Ovary (tissue), 7 donors: ENCODE measurements at regions not wholly inside any gene's neighbourhood (a gene's known extent, or its start where the extent isn't known, plus 50 kb on each side); places are given as distances from the start of the nearest gene placed in this dataset.

Source experiments
- DNase-seq, 5 donors: peaks; one replicate each; pipeline ENCODE4 v3.0.0-alpha.2; 2019 to 2020
- H3K27ac ChIP-seq, 2 donors: fragments of 200-600 bp; one replicate each; pipeline versions ENCODE4 v1.5.1 to v1.8.0; 2019 to 2022
- H3K27me3 ChIP-seq: fragments of 200-600 bp; one replicate; pipeline ENCODE4 v1.8.0; 2022
- H3K36me3 ChIP-seq: fragments of 200-600 bp; sonication (generic); one replicate; pipeline ENCODE4 v1.5.1; 2019
- H3K4me1 ChIP-seq: one replicate; pipeline ENCODE4 v1.8.1; 2013; ENCODE audit warnings: mild to moderate bottlenecking, moderate library complexity; ENCODE audit not compliant: insufficient read depth
- H3K4me3 ChIP-seq: fragments of 200-600 bp; sonication (generic); one replicate; pipeline ENCODE4 v1.5.1; 2017
- H3K9me3 ChIP-seq, 2 donors: fragments of 200-600 bp in 1 of 2; sonication (generic) in 1 of 2; one replicate each; pipeline versions ENCODE4 v1.5.1 to v1.8.1; 2013 to 2019; ENCODE audit warnings: mild to moderate bottlenecking in 1 of 2, moderate library complexity in 1 of 2
- EP300 ChIP-seq: sonication (generic); formaldehyde crosslinking; IDR thresholded peaks from one replicate; pipeline ENCODE4 v1.6.1; 2017; ENCODE audit warnings: antibody characterized with exemption
- POLR2A ChIP-seq: fragments of 450-650 bp; IDR thresholded peaks from one replicate; pipeline ENCODE4 v1.6.1; 2017; ENCODE audit warnings: antibody characterized with exemption, mild to moderate bottlenecking, moderate library complexity
- WGBS, 3 donors: extraction: QIAGEN DNeasy Blood & Tissue Kit in 1 of 3; methylation state at CpG; one replicate each; pipeline versions ENCODE4 v1.1.5 to v1.1.7; 2013 to 2017; 5-methylcytosine and 5-hydroxymethylcytosine counted together
- intact Hi-C, 4 donors: fragments of 100-400 bp; cut with DNase I; formaldehyde crosslinking; loops; one replicate each; pipeline versions ENCODE4 v1.11.0 to v1.15.1; 2022 to 2023
- TF ChIP-seq, protein P1 (sequence below), 3 donors: fragments of 450-650 bp in 2 of 3; fragments of 200-600 bp in 1 of 3; IDR thresholded peaks; one replicate each; pipeline versions ENCODE4 v1.5.1 to v1.8.0; 2016 to 2022; ENCODE audit warnings: antibody characterized with exemption in 3 of 3, mild to moderate bottlenecking in 1 of 3
- donor health status: DM: no; HTN: no; CAD: no; lungs with moderate emphysema.
- donor health status: DM: no; HTN: no; CAD: no.
- donor health status: Bipolar disorder and iron deficiency.
- donor health status: DM: no; HTN: no; CAD: no.
- donor health status: DM: yes; HTN: yes; CAD: no.

GRCh38 chr12:127928178-127928577 is 338.8 kb upstream of the TMEM132C start:
- WGBS, 3 donors = 35 to 42% (median 36%) methylated on average over 5 of the region's 5 CpGs
- no peak for DNase-seq
- H3K4me3 ChIP-seq = no peak overlapping the region
- intact Hi-C loops = no loop called here
- no peaks in the 10 kb centered on the region for H3K27me3 ChIP-seq
- H3K4me1 ChIP-seq = no peaks in the 10 kb centered on the region
- H3K36me3 ChIP-seq = no peaks in the 10 kb centered on the region
- no peaks in the 10 kb centered on the region for H3K9me3 ChIP-seq
- TF ChIP-seq EP300 = no peak
- H3K27ac ChIP-seq = no peak overlapping the region

GRCh38 chr12:127928615-127929571 is 338.1 kb upstream of the TMEM132C start:
- intact Hi-C loops = no loop called here
- Histone ChIP-seq H3K4me1 (no peaks in the 10 kb centered on the region), H3K27me3 (no peaks in the 10 kb centered on the region), H3K4me3 (no peak overlapping the region), H3K27ac (no peak overlapping the region), H3K9me3 (no peaks in the 10 kb centered on the region), H3K36me3 (no peaks in the 10 kb centered on the region)
- TF ChIP-seq, protein P1, sequence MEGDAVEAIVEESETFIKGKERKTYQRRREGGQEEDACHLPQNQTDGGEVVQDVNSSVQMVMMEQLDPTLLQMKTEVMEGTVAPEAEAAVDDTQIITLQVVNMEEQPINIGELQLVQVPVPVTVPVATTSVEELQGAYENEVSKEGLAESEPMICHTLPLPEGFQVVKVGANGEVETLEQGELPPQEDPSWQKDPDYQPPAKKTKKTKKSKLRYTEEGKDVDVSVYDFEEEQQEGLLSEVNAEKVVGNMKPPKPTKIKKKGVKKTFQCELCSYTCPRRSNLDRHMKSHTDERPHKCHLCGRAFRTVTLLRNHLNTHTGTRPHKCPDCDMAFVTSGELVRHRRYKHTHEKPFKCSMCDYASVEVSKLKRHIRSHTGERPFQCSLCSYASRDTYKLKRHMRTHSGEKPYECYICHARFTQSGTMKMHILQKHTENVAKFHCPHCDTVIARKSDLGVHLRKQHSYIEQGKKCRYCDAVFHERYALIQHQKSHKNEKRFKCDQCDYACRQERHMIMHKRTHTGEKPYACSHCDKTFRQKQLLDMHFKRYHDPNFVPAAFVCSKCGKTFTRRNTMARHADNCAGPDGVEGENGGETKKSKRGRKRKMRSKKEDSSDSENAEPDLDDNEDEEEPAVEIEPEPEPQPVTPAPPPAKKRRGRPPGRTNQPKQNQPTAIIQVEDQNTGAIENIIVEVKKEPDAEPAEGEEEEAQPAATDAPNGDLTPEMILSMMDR (IDR thresholded peaks at IDR 0.05) = no peak
- no peak for TF ChIP-seq EP300
- TF ChIP-seq POLR2A = no peak
- DNase-seq = no peak
- 4 to 32% (median 11%) methylated on average over 3 of the region's 3 CpGs for WGBS, 3 donors

- Histone ChIP-seq H3K9me3 (no peaks in the 10 kb centered on the region), H3K36me3 (no peaks in the 10 kb centered on the region), H3K27ac (no peak overlapping the region), H3K27me3 (no peaks in the 10 kb centered on the region), H3K4me3 (no peak overlapping the region), H3K4me1 (no peaks in the 10 kb centered on the region)
- no peak for DNase-seq
- intact Hi-C loops = no loop called here
- no peak for TF ChIP-seq EP300
- WGBS, 3 donors = 82 to 90% (median 85%) methylated on average over 5 of the region's 5 CpGs
Measured at GRCh38 chr12:127930122-127930521, 336.8 kb upstream of the TMEM132C start.

DNA sequence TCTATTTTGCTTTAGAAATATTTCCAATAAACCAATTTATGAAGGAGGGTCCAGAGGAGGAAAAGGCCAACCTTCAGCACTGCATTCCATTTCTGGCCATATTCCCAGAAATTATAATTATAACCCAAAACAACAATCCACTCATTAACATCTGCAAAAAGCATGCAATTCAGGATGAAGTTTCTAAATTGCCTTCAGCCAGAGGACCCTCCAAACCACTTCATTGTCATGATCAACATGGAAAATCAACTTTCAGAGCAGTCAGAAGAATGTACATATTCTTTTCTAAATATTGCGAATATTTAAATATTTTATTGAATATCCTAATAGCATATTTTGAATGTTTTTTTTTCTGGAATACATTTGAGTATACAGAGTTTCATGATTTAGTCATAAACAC is 332.6 kb upstream of the TMEM132C start:
- no peaks in the 10 kb centered on the region for H3K9me3 ChIP-seq
- TF ChIP-seq POLR2A (no peak), EP300 (no peak)
- TF ChIP-seq, protein P1 (IDR thresholded peaks at IDR 0.05) = no peak
- WGBS, 3 donors = 66 to 78% (median 75%) methylated on average over 1 of the region's 1 CpG
- no peak for DNase-seq
- intact Hi-C loops = no loop called here
- H3K4me1 ChIP-seq = no peaks in the 10 kb centered on the region
- no peak overlapping the region for H3K4me3 ChIP-seq
- no peaks in the 10 kb centered on the region for H3K36me3 ChIP-seq
- H3K27ac ChIP-seq = no peak overlapping the region
- no peaks in the 10 kb centered on the region for H3K27me3 ChIP-seq

- TF ChIP-seq EP300 (no peak), POLR2A (no peak)
- TF ChIP-seq, protein P1 (IDR thresholded peaks at IDR 0.05) = no peak
- H3K4me1 ChIP-seq = no peaks in the 10 kb centered on the region
- intact Hi-C loops = no loop called here
- no peaks in the 10 kb centered on the region for H3K36me3 ChIP-seq
- H3K27me3 ChIP-seq = no peaks in the 10 kb centered on the region
- no peak overlapping the region for H3K27ac ChIP-seq
- H3K4me3 ChIP-seq = no peak overlapping the region
- WGBS, 3 donors = 82 to 88% (median 88%) methylated on average over 2 of the region's 2 CpGs
- no peak for DNase-seq
- H3K9me3 ChIP-seq = no peaks in the 10 kb centered on the region
Measured at GRCh38 chr12:127936463-127936862, 330.5 kb upstream of the TMEM132C start.
